ENCODE measurements at regions not wholly inside any gene's neighbourhood (a gene's known extent, or its start where the extent isn't known, plus 50 kb on each side); places are given as distances from the start of the nearest gene placed in this dataset.

DNA sequence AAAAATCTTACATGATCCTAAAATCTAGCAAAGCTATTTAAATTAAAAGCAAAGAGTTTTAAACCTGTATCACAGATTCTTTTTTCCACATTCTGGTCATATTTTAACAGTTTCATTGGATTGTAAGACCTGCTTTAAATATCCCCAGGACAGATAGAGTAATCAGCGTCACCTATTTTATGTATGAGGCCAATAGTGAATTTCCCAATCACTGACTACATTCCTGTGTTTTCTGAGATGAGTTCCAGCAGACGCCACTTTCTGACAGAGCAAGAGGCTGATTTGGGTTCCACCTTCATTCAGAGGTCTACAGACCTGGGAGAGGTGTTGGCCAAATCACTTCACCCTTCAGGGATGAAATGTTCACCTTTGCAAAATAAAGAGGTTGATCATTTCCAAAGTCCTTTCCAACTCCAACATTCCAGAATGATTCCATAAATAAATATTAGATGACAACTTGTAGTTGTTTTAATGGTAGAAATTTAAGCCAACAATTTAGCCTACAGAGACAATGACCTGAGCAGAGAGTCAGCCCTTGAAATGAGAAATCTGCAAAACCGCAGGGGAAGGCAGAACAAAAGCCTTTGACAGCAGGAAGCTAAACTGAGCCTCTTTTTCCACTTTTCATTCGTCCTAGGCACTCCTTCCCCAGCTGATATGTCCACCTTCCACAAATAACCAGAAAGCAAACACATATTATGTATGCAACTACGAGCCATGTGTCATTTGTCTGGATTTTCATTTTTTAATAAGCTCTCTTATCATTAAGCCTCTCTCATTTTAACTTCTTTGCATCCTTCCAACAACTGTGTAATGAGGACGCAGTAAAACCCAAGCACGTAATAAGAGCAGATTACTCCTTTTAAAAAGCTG lies 105.2 kb downstream of the TFAP2A start:
- Histone ChIP-seq H3K27ac (ENCODE audit: low read depth, low read length) (no peak overlapping the region), H3K9me3 (ENCODE audit: control insufficient read depth in 1 of 2, insufficient read depth in 1 of 2, low read depth in 1 of 2, low read length in 2 of 2) (no peaks in the 10 kb centered on the region), H4K20me1 (ENCODE audit: insufficient read depth) (no peaks in the 10 kb centered on the region), H3K4me3 (replicated peaks in 1 of 2; ENCODE audit: low read depth in 1 of 2, low read length in 2 of 2) (no peak overlapping the region), H3K4me1 (ENCODE audit: control insufficient read depth in 1 of 2, insufficient read depth in 2 of 2, low read length in 2 of 2) (peaks cover 5 to 12% of the 10 kb centered on the region in 2 experiments; a peak in 3 of 4 replicates), H3K79me2 (ENCODE audit: insufficient read depth, low read length) (no peaks in the 10 kb centered on the region), H3K9ac (ENCODE audit: low read length) (no peak overlapping the region), H3K4me2 (ENCODE audit: low read length) (no peak overlapping the region), H2AFZ (ENCODE audit: low read depth, low read length, poor library complexity, severe bottlenecking) (no peak overlapping the region), H3K27me3 (ENCODE audit: insufficient read depth, low read length) (no peaks in the 10 kb centered on the region), H3K36me3 (ENCODE audit: control insufficient read depth in 1 of 2, insufficient read depth in 2 of 2, low read length in 2 of 2) (no peaks in the 10 kb centered on the region), H3K9me2 (ENCODE audit: insufficient read depth) (no peaks in the 10 kb centered on the region)
- POLR2A ChIA-PET, result no interaction called here
- no peak for TF ChIP-seq FOSL1 (IDR thresholded peaks at IDR 0.05; ENCODE audit: low read depth)
- no peak for TF ChIP-seq EZH2phosphoT487 (IDR thresholded peaks at IDR 0.05; ENCODE audit: borderline replicate concordance)
- TF ChIP-seq POLR2AphosphoS5 (IDR thresholded peaks at IDR 0.05; ENCODE audit: low read depth, low read length), result no peak
- TF ChIP-seq POLR2A (IDR thresholded peaks at IDR 0.05; ENCODE audit: borderline replicate concordance, extremely low read depth, insufficient read depth, insufficient read length), result no peak
- TF ChIP-seq ZFX (IDR thresholded peaks at IDR 0.05), result no peak
- no peak for TF ChIP-seq EGR1 (IDR thresholded peaks at IDR 0.05; ENCODE audit: low read depth)
- TF ChIP-seq, protein P1, sequence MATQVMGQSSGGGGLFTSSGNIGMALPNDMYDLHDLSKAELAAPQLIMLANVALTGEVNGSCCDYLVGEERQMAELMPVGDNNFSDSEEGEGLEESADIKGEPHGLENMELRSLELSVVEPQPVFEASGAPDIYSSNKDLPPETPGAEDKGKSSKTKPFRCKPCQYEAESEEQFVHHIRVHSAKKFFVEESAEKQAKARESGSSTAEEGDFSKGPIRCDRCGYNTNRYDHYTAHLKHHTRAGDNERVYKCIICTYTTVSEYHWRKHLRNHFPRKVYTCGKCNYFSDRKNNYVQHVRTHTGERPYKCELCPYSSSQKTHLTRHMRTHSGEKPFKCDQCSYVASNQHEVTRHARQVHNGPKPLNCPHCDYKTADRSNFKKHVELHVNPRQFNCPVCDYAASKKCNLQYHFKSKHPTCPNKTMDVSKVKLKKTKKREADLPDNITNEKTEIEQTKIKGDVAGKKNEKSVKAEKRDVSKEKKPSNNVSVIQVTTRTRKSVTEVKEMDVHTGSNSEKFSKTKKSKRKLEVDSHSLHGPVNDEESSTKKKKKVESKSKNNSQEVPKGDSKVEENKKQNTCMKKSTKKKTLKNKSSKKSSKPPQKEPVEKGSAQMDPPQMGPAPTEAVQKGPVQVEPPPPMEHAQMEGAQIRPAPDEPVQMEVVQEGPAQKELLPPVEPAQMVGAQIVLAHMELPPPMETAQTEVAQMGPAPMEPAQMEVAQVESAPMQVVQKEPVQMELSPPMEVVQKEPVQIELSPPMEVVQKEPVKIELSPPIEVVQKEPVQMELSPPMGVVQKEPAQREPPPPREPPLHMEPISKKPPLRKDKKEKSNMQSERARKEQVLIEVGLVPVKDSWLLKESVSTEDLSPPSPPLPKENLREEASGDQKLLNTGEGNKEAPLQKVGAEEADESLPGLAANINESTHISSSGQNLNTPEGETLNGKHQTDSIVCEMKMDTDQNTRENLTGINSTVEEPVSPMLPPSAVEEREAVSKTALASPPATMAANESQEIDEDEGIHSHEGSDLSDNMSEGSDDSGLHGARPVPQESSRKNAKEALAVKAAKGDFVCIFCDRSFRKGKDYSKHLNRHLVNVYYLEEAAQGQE (IDR thresholded peaks at IDR 0.05; ENCODE audit: low read depth), result no peak
- no peak for TF ChIP-seq SP1 (IDR thresholded peaks at IDR 0.05; ENCODE audit: low read depth)
- no peak for TF ChIP-seq SRF (IDR thresholded peaks at IDR 0.05; ENCODE audit: low read depth)
- TF ChIP-seq, protein P2, sequence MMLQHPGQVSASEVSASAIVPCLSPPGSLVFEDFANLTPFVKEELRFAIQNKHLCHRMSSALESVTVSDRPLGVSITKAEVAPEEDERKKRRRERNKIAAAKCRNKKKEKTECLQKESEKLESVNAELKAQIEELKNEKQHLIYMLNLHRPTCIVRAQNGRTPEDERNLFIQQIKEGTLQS (IDR thresholded peaks at IDR 0.05), result no peak
- no peak for DNase-seq (ENCODE audit: low read depth, low spot score)
- RAD21 ChIA-PET (ENCODE audit: low non-redundant PET in 1 of 2, low total read pairs in 2 of 2, uncharacterized antibody in 2 of 2, unreplicated experiment in 2 of 2), result no interaction called here
- intact Hi-C loops (cut with micrococcal nuclease), result no loop called here
- CTCF ChIA-PET, result no interaction called here
- ATAC-seq, result no peak
- BruUV-seq (replicated peaks), result no TSS peak
